Heart left ventricle (tissue), 16 donors: ENCODE measurements at regions not wholly inside any gene's neighbourhood (a gene's known extent, or its start where the extent isn't known, plus 50 kb on each side); places are given as distances from the start of the nearest gene placed in this dataset.

ENCODE experiments used
- ATAC-seq, 4 donors: fragments of 200-7000 bp; cut with Tn5 transposase; one replicate each; pipeline ENCODE4 v1.9.1; 2020 to 2022; ENCODE audit warnings: moderate library complexity in 4 of 4, mild to moderate bottlenecking in 3 of 4, moderate number of reproducible peaks in 1 of 4
- DNase-seq, 5 donors: peaks; one replicate each; pipeline ENCODE4 v3.0.0-alpha.2; 2020
- H3K27ac ChIP-seq, 12 donors: fragments of 200-600 bp; sonication (generic) in 4 of 12; one replicate each; pipeline versions ENCODE4 v1.5.0 to v1.8.0; 2016 to 2022; ENCODE audit warnings: mild to moderate bottlenecking in 2 of 12
- H3K27me3 ChIP-seq, 9 donors: fragments of 200-600 bp; sonication (generic) in 2 of 9; one replicate each; pipeline versions ENCODE4 v1.5.1 to v1.8.0; 2016 to 2022; ENCODE audit warnings: mild to moderate bottlenecking in 3 of 9
- H3K36me3 ChIP-seq, 9 donors: fragments of 200-600 bp; sonication (generic) in 2 of 9; one replicate each; pipeline versions ENCODE4 v1.5.0 to v1.8.0; 2018 to 2022; ENCODE audit warnings: mild to moderate bottlenecking in 2 of 9
- H3K4me1 ChIP-seq, 12 donors: fragments of 200-600 bp; sonication (generic) in 4 of 12; one replicate each; pipeline versions ENCODE4 v1.5.0 to v1.8.0; 2016 to 2022; ENCODE audit warnings: mild to moderate bottlenecking in 3 of 12
- H3K4me3 ChIP-seq, 12 donors: fragments of 200-600 bp; sonication (generic) in 4 of 12; one replicate each; pipeline versions ENCODE4 v1.5.0 to v1.8.0; 2017 to 2022; ENCODE audit warnings: mild to moderate bottlenecking in 9 of 12, moderate library complexity in 4 of 12
- H3K9me3 ChIP-seq, 12 donors: fragments of 200-600 bp; sonication (generic) in 4 of 12; one replicate each; pipeline versions ENCODE4 v1.5.0 to v1.8.0; 2016 to 2022; ENCODE audit warnings: mild to moderate bottlenecking in 1 of 12
- POLR2A ChIP-seq, 2 donors: fragments of 450-650 bp; IDR thresholded peaks; one replicate each; pipeline ENCODE4 v1.6.1; 2017; ENCODE audit warnings: antibody characterized with exemption in 2 of 2, mild to moderate bottlenecking in 2 of 2, moderate library complexity in 2 of 2
- WGBS, 4 donors: extraction: QIAGEN DNeasy Blood & Tissue Kit in 2 of 4; methylation state at CpG; one replicate each; pipeline versions ENCODE4 v1.1.5 to v1.1.7; 2013 to 2018; 5-methylcytosine and 5-hydroxymethylcytosine counted together
- intact Hi-C, 10 donors: fragments of 100-400 bp; cut with DNase I; formaldehyde crosslinking; loops; one replicate each; pipeline versions ENCODE4 v1.11.1 to v1.14.2; 2022
- TF ChIP-seq, protein P1 (sequence below), 12 donors: fragments of 200-600 bp; sonication (generic) in 4 of 12; IDR thresholded peaks; one replicate each; pipeline versions ENCODE4 v1.5.0 to v1.8.0; 2018 to 2022; ENCODE audit warnings: antibody characterized with exemption in 12 of 12, mild to moderate bottlenecking in 5 of 12
- donor health status: ischemic (EF 13 %, LVEDD 7.1; RV severe dilation, severe dysfunction).
- donor health status: healthy with polysubstance abuse.
- donor health status: DM: no; HTN: yes; CAD: no.
- donor health status: DM: no; HTN: no; CAD: no.
- donor health status: ischemic (EF 25% LVEDD 6.9; RV normal size, moderate dysfunction).
- donor health status: ischemic (EF 25% LVEDD 5.7; RV mildly dilated, moderate dysfunction).
- donor health status: healthy.
- donor health status: DM: yes; HTN: yes; CAD: no.
- donor health status: ischemic (EF 35%, LVEDD 5.7; RV mildly dilated, moderate dysfunction).
- donor health status: nonischemic (EF 11% LVEDD 7.7; RV severe dilation, severe dysfunction).
- donor health status: DM: yes; HTN: yes; CAD: no.
- donor health status: PGD.
- donor health status: ischemic (EF 29% LVEDD 5.4; RV normal size, mild dysfunction).
- donor health status: nonischemic (EF 23%, LVEDD 6.1; RV moderate dilation, normal function).

GRCh38 chr20:51960047-51960675 lies 157.8 kb upstream of the SALL4 start:
- Histone ChIP-seq H3K27me3 (peaks cover 0 to 22% (median 0%) of the 10 kb centered on the region in 9 donors), H3K27ac (no peak overlapping the region), H3K36me3 (no peaks in the 10 kb centered on the region), H3K9me3 (no peaks in the 10 kb centered on the region), H3K4me3 (no peak overlapping the region), H3K4me1 (peaks cover 0 to 9% (median 1%) of the 10 kb centered on the region in 12 donors)
- intact Hi-C loops, result loop anchor here in 5 of 10 donors (10.0 kb wide), 2 partner anchors 315 to 325 kb away; no protein-coding TSS in a partner anchor
- WGBS, 4 donors, result 91 to 93% (median 92%) methylated on average over 12 of the region's 12 CpGs
- no peak for TF ChIP-seq POLR2A (IDR thresholded peaks at IDR 0.05)
- TF ChIP-seq, protein P1, sequence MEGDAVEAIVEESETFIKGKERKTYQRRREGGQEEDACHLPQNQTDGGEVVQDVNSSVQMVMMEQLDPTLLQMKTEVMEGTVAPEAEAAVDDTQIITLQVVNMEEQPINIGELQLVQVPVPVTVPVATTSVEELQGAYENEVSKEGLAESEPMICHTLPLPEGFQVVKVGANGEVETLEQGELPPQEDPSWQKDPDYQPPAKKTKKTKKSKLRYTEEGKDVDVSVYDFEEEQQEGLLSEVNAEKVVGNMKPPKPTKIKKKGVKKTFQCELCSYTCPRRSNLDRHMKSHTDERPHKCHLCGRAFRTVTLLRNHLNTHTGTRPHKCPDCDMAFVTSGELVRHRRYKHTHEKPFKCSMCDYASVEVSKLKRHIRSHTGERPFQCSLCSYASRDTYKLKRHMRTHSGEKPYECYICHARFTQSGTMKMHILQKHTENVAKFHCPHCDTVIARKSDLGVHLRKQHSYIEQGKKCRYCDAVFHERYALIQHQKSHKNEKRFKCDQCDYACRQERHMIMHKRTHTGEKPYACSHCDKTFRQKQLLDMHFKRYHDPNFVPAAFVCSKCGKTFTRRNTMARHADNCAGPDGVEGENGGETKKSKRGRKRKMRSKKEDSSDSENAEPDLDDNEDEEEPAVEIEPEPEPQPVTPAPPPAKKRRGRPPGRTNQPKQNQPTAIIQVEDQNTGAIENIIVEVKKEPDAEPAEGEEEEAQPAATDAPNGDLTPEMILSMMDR (IDR thresholded peaks at IDR 0.05), result no peak
- no peak for ATAC-seq
- DNase-seq, result no peak

DNA sequence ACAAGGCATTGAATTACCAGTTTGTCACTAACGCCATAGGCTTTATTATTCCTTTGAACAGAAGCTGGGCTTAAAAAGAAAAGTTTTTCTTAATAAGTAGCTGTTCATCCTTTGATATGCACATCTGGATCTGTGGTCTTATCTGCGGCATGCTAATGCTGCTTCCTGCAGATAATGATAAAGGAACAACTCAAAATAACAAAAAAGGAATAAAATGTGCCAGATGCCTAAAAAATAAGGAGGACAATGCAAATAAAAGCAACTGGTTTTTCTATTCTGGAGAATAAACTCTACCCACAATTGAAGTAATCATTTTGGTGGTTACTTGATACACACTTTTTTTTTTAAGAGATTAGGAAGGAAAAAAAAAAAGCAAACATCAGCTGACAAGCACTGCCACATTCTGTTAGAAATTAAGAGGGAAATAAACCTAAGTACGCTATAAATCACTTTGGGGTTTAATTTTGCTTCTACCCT lies 156.8 kb upstream of the SALL4 start:
- Histone ChIP-seq H3K9me3 (no peaks in the 10 kb centered on the region), H3K4me1 (peaks cover 0 to 9% (median 1%) of the 10 kb centered on the region in 12 donors), H3K27me3 (peaks cover 0 to 22% (median 0%) of the 10 kb centered on the region in 9 donors), H3K36me3 (no peaks in the 10 kb centered on the region), H3K27ac (no peak overlapping the region), H3K4me3 (peak overlapping the region in 2 of 12 donors; percentile 2 to 7)
- no peak for TF ChIP-seq POLR2A (IDR thresholded peaks at IDR 0.05)
- TF ChIP-seq, protein P1 (IDR thresholded peaks at IDR 0.05), result no peak
- WGBS, 4 donors, result 29 to 39% (median 35%) methylated on average over 3 of the region's 3 CpGs
- ATAC-seq, result no peak
- DNase-seq, result no peak
- intact Hi-C loops, result no loop called here

DNA sequence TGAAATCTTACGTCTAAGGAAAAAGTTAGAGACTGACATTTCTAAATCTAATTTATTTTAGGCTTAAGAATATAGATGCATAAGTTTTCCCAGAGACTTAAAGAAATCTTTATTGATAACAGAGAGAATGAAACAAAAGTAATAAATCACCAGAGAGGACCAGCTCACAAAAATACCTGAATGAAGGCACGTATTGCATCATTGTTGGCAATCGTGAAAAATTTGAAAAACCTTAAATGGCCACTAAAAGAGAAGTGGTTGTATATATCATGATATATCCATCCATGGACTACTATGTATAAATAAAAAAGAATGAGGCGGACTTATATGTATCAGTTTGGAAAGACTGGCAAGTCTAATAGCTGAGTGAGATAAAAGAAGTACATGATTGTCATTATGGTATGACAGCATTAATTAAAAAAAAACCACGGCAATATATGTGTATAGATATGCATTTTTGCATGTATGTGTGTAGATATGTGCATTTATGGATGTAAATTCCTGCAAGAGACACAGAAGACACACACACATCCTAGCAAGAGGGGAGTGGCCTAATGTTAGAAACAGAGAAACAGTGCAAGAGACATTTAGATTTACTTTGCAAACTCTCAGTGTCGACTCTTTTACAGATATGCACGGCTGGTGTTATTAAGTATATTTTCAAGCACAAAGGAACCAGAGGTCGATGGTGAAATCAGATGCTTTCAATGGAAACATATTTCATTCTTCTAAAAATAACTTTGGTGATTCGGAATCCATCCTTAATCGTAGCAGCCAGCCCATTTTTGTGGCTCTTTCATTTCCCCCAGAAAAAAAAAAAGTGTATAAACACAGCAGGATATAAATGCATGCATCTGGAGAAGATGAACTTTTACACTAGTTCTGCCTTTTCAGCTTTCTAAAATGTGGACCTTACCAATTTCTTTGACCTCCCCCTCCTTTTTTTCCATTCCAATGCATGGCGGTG lies 156.1 kb upstream of the SALL4 start:
- ATAC-seq (no peak), DNase-seq (no peak)
- Histone ChIP-seq H3K27ac (no peak overlapping the region), H3K4me3 (peak overlapping the region in 2 of 12 donors; percentile 2 to 7), H3K9me3 (no peaks in the 10 kb centered on the region), H3K27me3 (peaks cover 0 to 22% (median 0%) of the 10 kb centered on the region in 9 donors), H3K4me1 (peaks cover 0 to 9% (median 1%) of the 10 kb centered on the region in 12 donors), H3K36me3 (no peaks in the 10 kb centered on the region)
- TF ChIP-seq, protein P1 (IDR thresholded peaks at IDR 0.05), result no peak
- TF ChIP-seq POLR2A (IDR thresholded peaks at IDR 0.05), result no peak
- WGBS, 4 donors, result 36 to 40% (median 39%) methylated on average over 11 of the region's 11 CpGs
- intact Hi-C loops, result no loop called here

DNA sequence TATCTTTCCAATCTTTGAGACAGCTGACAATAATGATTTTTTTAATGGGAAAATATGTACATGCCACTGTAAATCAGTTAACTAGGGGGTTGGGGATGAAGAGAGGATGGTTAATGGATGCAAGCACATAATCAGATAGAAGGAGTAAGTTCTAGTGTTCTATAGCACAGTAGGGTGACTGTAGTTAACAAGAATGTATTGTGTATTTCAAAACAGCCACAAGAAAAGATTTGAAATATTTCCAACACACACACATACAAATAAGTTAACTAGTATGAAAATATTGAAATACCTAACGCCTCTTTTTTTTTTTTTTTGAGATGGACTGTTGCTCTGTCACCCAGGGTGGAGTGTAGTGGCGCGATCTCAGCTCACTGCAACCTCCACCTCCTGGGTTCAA lies 153.4 kb upstream of the SALL4 start:
- TF ChIP-seq POLR2A (IDR thresholded peaks at IDR 0.05), result no peak
- TF ChIP-seq, protein P1 (IDR thresholded peaks at IDR 0.05), result no peak
- no peak for DNase-seq
- intact Hi-C loops, result no loop called here
- Histone ChIP-seq H3K9me3 (no peaks in the 10 kb centered on the region), H3K27me3 (peaks cover 0 to 8% (median 0%) of the 10 kb centered on the region in 9 donors), H3K4me3 (no peak overlapping the region), H3K4me1 (peaks cover 0 to 9% (median 1%) of the 10 kb centered on the region in 12 donors), H3K27ac (no peak overlapping the region), H3K36me3 (no peaks in the 10 kb centered on the region)
- 86 to 98% (median 89%) methylated on average over 3 of the region's 3 CpGs for WGBS, 4 donors
- no peak for ATAC-seq
